M059J (cell line): ENCODE measurements at regions not wholly inside any gene's neighbourhood (a gene's known extent, or its start where the extent isn't known, plus 50 kb on each side); places are given as distances from the start of the nearest gene placed in this dataset.

Source experiments
- DNase-seq: peaks from one replicate; pipeline ENCODE4 v3.0.0-alpha.2; 2012; ENCODE audit warnings: low read depth

DNA sequence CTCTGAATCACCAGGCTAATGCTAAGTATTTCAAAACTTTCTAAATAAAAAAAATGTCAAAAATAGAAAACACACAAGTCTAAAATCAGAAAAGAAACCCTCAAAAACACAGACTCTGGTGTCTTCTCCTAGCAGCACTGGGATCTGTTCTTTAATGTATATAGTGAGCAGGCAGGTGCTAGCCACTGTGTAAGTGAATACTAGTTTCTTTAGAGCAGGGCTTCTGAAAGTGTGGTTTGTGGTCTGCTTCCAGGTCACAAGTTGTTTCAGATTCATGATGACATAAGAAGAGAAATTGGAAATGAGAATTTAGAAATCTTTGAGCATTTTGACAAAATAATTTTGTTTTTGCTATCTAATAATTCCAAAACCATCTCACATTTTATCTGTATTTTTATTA is 763.1 kb downstream of the USP25 start:
- no peak for DNase-seq

DNA sequence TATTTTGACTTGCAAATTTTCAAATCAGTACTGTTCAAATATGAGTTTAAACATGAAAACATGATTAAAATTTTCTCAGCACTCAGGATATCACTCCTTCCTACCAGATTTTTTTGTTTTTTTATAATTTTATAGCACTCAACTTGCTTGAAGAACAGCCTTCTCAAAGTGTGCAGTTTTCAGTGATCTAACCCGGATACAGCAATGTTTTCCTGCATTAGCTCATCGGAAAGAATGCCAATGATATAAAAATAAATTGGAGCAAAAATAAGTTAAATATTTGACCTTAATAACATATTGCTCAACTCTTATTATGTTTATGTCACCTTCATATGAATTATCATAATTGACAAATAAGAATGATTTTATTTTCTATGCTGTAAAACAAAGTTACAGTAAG is 766.8 kb downstream of the USP25 start:
- DNase-seq: no peak

DNA sequence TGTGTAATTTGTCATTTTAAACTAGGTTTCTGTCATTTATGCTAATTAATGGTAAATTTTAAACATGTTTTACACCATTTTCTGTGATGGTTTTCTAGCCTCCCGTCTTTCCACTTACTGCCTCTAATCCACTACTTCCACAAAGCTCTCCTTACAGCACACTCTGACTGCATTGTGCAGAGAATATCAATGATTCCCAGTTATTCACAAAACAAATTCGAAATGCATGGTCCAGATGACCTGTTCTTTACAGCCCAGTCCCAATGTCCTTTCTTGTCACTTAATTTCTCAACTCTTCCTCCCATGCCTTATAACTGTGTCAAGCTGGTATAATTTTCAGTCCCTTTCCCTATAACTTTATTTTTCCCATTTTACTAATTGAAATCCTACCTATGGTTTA is 770.5 kb downstream of the USP25 start:
- DNase-seq: no peak

DNA sequence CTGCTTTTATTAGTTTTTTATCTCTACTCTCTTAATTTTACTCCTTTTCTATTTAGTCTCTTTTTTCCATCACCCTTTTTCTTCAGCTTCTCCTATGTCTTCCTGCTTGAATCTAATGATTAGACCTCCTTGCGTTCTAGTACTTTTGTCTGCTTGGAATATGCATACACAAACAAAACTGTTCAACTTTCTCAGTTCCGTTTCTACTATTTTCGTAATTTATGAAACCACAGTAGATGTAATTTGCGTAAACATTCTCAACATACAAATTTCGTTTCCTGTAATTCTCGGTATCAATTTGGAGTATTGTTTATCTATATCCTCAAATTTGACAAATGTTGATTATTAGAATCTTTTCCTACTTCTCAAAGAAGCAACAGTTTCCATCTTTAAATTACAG is 772.5 kb downstream of the USP25 start:
- no peak for DNase-seq

DNA sequence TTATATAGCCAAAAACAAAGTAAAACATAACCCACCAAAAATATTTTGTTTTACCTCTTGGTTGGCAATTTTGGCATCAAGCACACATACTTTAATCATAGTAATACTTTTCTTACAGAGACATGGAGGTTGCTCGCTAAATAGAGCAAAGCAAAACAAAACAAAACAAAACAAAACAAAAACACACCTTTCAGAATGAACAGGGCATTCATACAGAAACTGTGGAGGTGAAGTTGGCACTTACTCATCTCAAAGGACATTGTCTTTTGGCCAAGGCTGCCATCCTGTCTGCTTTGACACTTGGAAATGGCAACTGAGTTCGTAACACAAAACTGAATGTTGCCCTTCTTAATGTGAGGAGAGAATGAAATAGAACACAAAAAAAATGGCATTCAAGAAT is 773.1 kb downstream of the USP25 start:
- no peak for DNase-seq

DNA sequence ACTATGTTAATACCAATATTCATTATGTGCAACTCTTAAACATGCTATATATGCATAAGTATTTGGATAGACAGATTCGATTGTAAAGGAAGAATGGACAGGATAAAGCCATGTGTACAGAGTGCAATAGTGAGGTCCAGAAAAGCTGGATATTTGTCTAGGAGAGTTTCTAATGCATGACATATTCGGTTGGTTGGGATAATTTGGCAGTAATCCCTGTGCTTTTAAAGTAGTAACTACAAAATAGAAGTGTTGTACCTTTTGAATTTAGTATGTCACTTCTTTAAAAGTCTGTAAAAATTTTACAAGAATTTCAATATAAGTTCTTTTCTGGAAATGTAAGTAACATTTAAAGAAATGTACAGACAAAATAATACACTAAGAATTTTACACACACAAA is 774.5 kb downstream of the USP25 start:
- no peak for DNase-seq

DNA sequence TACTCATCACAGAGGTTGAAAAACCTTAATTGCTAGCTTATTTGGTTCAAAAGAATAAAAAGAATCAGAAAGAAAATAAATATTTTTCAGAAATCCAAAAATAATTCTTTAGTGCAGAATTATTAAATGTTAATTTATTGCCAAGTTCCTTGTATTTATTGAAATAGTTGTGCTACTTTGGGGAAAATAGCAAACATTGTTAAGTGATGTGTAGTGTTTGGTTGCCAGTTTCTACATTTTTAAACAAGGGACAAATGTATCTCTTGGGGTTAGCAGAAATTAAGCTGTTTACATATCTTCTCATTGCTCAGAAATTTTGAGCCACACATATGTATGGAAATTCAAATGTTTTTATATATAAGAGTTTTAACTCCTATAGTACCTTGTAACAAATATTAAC is 775.0 kb downstream of the USP25 start:
- DNase-seq: no peak

DNA sequence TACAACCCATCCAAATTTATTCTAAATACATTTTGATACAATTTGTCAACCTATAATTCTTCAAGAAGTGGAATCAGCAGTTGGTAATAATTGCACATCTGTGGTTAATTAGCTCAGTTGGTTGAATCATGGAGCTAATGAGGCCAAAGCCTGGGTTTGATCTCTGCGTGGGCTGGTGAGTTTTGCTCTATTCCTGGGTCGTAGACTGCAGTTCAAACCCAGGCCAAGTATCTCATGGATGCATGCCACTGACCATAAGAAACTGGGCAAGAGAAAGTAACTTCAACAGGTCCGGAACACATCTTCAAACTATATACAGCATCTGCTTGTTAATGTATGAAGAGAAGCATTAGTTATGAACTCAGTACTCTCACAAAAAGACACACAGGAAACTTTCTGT is 779.7 kb downstream of the USP25 start:
- peak; percentile 29 for DNase-seq

DNA sequence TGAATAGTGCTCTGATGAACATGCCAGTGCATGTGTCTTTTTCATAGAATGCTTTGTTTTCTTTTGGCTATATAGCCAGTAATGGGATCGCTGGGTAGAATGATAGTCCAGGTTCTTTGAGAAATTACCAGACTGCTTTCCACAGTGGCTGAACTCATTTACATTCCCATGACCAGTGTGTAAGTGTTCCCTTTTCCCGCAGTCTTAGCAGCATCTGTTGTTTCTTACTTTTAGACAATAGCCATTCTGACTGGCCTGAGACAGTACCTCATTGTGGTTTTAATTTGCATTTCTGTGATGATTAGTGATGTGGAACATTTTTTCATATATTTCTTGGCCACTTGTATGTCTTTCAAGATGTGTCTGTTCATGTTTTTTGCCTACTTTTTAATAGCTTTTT is 784.5 kb downstream of the USP25 start:
- peak; percentile 31 for DNase-seq

DNA sequence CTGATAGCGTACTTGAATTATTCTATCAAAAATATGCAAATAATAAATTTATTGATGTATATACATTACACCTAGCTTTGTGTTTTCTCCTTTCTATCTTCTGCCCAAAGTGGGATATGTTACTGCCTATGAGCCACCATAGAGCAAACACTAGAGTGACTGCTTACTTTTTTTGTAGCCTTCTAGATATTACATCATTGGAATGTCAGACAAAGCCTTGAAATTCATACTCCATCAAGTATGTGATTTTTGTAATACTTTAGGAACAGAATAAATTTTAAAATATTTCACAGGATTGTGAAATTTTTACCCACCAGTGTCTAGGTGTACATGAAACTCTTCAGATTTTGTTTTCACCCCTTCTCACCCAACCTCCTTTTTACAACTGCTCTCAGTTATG is 787.6 kb downstream of the USP25 start:
- DNase-seq: no peak

DNA sequence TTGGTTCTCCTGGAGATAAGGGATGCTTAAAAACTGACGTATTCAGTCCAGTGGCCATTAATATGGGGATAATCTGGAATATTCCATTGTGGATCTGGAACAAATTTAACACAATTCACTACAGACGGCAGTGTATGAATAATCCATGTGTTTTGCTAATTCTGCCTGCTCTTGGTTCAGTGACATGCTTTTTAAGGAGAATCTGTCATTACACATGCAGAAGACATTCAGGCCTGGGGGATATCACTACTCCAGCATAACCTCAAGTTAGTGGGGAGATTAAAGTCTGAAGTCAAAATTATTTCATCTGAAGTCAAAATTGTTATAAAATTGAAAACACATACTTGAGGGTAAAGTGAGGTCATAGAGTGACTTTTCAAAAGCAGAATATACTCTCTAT is 789.3 kb downstream of the USP25 start:
- DNase-seq: no peak

DNA sequence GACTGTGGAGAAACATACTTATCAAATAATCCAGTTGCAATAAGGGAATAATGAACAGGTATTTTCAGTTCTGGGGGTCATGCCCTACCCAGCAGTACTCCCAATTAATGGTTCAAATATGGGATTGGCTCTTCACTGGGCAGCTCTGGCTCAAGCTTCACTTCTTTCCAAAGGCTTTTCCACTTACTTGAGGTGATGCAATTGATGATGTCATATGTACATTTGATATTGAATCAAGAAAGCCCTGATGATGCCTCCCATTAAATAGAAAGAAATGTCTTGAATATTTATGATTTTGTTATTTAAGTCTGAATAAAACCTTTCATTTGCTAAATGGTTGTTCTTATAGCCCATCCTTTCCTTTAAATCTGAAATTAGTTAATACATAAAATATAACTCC is 789.9 kb downstream of the USP25 start:
- no peak for DNase-seq

DNA sequence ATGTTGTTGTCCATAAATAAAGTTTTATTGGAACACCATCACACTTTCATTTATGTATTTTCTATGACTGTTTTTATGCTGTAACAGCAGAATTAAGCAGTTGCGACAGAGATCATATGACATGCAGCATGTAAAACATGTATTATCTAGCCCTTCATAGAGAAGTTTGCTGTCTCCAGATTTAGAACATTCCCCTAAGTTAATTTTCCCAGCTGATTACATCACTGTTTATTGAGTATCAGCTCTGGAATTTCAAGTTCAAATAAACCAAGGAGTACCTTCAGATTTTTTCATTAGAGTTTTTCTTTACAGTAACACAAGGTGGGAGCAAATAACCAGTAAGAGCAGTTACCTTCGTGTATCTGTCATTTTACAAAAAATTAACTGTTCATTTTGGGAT is 792.8 kb downstream of the USP25 start:
- DNase-seq: peak; percentile 21

DNA sequence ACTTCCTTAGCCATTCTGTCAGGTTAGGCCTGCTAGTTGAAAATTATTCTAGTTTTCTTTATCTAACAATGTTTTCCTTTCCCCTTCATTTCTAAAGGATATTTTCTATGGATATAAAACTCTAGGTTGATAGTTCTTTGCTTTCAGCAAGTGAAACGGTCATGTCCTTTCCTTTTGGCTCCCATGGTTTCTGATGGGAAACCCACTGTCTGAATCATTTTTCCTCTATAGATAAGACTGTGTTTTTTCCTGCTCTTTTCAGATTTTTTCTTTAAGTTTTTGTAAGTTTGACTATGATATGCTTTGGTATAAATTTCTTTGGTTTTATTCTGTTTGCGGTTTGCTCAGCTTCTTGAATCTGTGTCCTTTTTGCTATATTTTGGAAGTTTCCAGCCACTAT is 800.9 kb downstream of the USP25 start:
- no peak for DNase-seq

DNA sequence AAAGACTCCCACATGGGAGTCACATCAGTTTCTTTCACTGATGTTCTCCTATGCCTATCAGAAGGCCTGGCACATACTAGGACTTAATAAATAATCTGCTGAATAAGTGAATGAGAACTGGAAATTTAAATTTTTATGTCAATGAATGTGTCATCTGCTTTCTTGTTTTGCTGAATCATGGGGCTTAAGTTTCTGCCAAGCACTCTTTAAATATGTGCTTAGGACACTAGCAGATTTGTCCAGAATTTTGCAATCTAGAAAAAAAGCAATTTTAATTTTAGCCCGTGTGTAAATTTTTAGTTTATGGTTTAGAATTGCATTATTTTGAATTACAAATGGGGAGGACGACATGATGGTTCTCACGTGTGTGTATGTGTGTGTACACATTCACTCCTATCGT is 803.1 kb downstream of the USP25 start:
- DNase-seq: peak; percentile 48

DNA sequence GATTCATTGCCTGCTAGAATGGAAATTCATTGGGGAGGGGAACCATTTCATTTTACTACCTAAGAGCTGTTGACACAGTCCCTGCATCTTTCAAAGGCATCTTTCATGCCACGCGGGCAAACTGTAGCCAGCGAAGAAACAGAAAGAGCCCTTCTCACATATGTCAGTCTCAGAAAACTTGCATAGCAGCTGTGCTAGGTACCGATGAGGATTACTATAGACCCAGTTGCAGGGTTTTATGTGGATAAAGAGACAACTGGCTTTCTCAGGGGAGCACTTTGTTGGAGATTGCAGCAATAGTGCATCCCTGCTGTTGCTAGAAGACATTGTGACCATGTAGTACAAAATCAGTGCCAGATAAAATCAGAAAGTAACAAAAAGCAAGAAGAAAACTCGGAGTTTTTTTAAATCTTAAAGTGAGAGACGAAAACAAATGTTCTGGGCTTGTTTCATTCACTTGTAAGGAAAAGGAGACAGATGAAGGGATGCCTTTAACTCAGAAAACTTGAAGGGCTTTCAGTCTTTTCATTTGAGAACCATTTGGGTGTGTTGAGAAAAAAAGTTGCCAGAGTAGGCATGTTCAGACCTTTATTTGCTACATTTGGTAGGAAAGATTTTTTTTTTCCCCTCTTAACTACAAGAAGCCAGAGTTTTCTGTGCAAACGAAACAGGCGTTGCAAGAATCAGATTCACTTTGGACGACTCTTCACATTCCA is 804.1 kb downstream of the USP25 start:
- DNase-seq: peak; percentile 61

DNA sequence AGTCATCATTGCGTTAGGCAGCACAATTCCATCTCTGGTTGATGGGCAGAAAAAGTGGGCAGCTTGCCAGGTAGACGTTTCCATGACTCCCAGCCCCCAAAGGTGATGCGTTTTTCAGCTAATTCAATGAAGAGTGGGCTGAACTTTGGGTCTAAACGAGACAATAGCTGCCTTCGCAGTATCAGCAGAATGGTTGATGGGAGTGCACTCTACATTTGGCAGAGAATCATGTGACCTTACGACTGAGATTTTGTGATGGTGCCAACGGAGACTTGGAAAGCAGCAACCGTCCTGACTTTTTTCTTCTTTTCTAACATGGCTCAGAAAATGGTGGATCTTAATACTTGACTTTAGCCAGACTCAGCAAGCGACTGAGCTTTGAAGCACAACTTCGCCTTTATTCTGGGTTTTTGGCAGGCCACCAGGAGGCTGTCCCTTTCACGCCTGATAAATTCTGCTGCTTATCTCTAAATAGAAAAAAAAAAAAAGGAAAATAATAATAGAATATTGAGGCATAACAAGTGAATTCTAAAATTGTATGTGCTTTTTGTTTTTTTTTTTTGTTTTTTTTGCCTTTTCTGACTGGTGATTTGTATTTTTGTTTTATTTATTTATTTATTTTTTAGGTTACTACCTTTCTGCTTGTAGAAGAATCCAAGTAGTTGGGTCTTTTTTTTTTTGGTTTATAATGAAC is 804.8 kb downstream of the USP25 start:
- peak; percentile 87 for DNase-seq

DNA sequence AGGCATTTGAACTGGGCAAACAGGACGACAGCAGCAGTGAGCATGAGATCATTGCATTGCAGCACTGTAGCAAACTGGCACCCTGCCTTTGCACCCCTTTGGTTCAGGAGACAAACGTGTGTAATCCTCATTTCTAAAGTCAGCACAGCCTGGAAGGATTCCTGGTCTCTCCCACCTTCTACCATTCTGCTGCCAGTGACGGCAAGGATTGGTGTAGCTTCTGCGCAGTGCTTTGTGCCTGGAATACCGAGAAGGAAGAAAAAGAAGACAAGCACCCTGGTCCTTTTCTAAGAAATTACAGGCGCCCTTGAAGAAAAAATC is 805.3 kb downstream of the USP25 start:
- peak; percentile 95 for DNase-seq

DNA sequence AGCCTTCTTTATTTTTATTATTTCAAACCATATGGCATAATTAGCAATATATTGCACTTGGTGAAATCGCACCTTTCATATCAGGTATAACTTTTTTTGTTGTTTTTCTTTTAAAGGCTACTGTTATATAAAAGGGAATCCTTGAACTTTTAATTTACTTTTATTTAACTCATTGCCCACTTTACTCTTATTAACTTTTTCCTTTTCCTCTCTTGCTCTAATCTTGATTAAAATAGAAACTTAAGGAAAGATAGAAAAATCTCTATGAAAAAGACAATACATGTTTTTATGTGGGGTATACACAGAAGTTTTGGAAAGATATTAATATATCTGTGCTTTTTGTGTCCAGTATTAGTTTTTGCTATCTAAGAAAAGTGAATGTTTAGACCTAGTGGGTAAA is 805.8 kb downstream of the USP25 start:
- DNase-seq: no peak

DNA sequence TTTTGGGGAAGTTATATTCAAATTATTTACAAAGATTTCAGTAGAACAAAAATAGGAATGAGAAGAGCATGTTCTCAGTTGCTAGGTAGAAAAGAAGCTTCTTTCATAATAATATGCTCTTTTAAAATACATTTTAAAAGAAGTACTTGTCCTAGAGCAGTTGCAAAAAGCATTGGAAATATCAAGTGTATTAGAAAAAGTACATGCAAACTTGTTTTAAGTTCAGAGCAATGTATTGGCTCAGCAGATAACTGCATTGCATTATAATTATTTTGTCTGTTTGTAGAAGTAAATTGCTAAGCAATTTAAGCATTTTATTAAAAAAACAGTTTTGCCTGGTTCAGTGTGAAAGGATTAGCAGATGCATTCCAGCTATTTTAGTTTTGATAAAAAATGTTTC is 806.4 kb downstream of the USP25 start:
- DNase-seq: no peak

DNA sequence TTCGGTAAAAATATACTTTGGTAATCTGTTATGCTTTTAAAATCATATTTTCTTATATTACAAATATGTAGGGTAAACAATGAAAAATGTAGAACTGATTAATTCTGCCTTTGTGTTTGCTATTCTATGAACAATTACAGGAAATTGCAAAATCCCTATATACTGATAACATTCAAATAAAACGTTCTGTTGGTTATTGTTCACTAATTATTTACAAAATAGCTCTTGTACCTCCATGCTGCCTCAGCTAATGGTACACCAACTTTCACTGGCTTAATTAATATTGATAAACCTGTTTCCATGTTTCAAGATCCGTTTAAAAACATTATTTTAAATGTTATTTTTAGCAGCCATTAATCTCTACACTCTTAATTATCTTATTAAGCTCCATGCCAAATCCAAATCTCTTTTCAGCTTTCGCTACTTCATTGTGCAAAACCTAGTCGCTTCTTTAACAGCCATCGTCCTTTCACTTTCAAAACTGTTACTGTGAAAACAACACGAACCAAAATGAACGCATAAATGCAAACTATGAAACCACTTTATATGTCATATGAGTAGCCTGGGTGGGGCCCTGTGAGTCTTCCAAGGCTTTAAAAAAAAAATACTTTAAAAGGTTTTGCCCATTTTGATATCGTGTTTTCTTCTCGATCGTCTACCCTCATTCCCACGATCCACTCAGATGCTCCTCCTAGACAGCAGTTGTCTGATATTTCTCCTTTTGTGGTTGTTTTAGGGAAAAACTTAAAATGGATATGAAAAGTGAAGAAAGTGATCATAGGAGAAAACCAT is 807.1 kb downstream of the USP25 start:
- DNase-seq: peak; percentile 71

DNA sequence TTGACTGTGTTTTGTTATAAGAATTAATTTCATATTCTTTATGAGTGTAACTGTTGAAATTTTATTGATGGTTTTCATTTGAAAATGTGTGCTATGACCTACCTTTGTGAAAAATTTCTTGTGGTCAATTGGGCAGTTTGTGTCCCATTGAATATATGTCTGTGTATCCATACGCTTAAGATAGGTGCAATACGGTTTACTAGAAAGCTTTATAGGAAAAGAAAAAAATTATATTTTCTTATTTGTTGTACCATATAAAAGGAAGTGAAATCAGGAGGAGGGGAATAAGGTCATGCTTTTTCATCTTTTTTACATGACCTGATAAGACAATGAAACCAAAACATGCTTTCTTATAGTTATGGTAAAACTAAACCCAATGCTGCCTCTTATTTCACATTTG is 807.7 kb downstream of the USP25 start:
- peak; percentile 9 for DNase-seq

DNA sequence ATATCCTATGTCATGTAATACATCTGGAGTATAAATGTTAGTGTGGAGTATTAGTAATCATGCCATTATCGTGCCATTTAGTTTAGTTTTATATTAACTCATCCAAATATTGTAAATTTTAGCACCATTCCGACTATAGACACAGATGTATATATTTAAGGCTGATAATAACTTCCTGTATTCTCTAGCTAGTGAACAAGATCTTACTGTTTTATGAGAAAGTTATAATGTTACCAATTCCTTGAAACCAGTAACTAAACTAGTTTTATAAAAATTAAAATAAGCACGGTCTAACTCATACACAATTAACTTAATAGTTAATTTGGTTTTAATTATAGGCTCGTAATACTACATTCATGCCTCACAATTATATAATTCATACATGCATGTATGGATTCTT is 808.6 kb downstream of the USP25 start:
- no peak for DNase-seq
